ENCODE measurements at regions not wholly inside any gene's neighbourhood (a gene's known extent, or its start where the extent isn't known, plus 50 kb on each side); places are given as distances from the start of the nearest gene placed in this dataset.

- Mint-ChIP-seq H3K27ac (ENCODE audit: unreplicated experiment) (no peak overlapping the region), H3K4me3 (ENCODE audit: unreplicated experiment) (no peak overlapping the region), H3K36me3 (ENCODE audit: unreplicated experiment) (no peaks in the 10 kb centered on the region), H3K27me3 (ENCODE audit: unreplicated experiment) (peaks cover 2% of the 10 kb centered on the region), H3K9me3 (ENCODE audit: unreplicated experiment) (no peaks in the 10 kb centered on the region), H3K4me1 (ENCODE audit: low read depth, unreplicated experiment) (peaks cover 7% of the 10 kb centered on the region)
- DNase-seq: no peak
- TF ChIP-seq CTCF (IDR thresholded peaks at IDR 0.05; ENCODE audit: partially characterized antibody, unreplicated experiment): no peak
These were observed 289.8 kb downstream of the HS3ST3B1 start for GRCh38 chr17:14590459-14591250.

- TF ChIP-seq CTCF (IDR thresholded peaks at IDR 0.05; ENCODE audit: partially characterized antibody, unreplicated experiment): no peak
- Mint-ChIP-seq H3K9me3 (ENCODE audit: unreplicated experiment) (no peaks in the 10 kb centered on the region), H3K27ac (ENCODE audit: unreplicated experiment) (no peak overlapping the region), H3K36me3 (ENCODE audit: unreplicated experiment) (no peaks in the 10 kb centered on the region), H3K4me3 (ENCODE audit: unreplicated experiment) (no peak overlapping the region), H3K27me3 (ENCODE audit: unreplicated experiment) (peaks cover 2% of the 10 kb centered on the region), H3K4me1 (ENCODE audit: low read depth, unreplicated experiment) (peaks cover 18% of the 10 kb centered on the region)
- no peak for DNase-seq
These were observed 284.2 kb downstream of the HS3ST3B1 start for GRCh38 chr17:14585099-14585498.

GRCh38 chr17:14582996-14583395 is 282.1 kb downstream of the HS3ST3B1 start:
- no peak overlapping the region for H3K4me3 Mint-ChIP-seq (ENCODE audit: unreplicated experiment)

GRCh38 chr17:14581186-14581830 is 280.4 kb downstream of the HS3ST3B1 start:
- peak overlapping the region; percentile 47 for H3K4me3 Mint-ChIP-seq (ENCODE audit: unreplicated experiment)
- no peaks in the 10 kb centered on the region for H3K9me3 Mint-ChIP-seq (ENCODE audit: unreplicated experiment)
- DNase-seq: no peak
- H3K4me1 Mint-ChIP-seq (ENCODE audit: low read depth, unreplicated experiment): peaks cover 15% of the 10 kb centered on the region
- H3K27me3 Mint-ChIP-seq (ENCODE audit: unreplicated experiment): peaks cover 2% of the 10 kb centered on the region
- no peak for TF ChIP-seq CTCF (IDR thresholded peaks at IDR 0.05; ENCODE audit: partially characterized antibody, unreplicated experiment)
- H3K27ac Mint-ChIP-seq (ENCODE audit: unreplicated experiment): peak overlapping the region; percentile 16
- H3K36me3 Mint-ChIP-seq (ENCODE audit: unreplicated experiment): no peaks in the 10 kb centered on the region

More at GRCh38 chr17:14582996-14583395, 282.1 kb downstream of the HS3ST3B1 start:
- Mint-ChIP-seq H3K36me3 (ENCODE audit: unreplicated experiment) (no peaks in the 10 kb centered on the region), H3K27ac (ENCODE audit: unreplicated experiment) (no peak overlapping the region), H3K27me3 (ENCODE audit: unreplicated experiment) (peaks cover 2% of the 10 kb centered on the region), H3K4me1 (ENCODE audit: low read depth, unreplicated experiment) (peaks cover 15% of the 10 kb centered on the region), H3K9me3 (ENCODE audit: unreplicated experiment) (no peaks in the 10 kb centered on the region)
- DNase-seq: no peak
- TF ChIP-seq CTCF (IDR thresholded peaks at IDR 0.05; ENCODE audit: partially characterized antibody, unreplicated experiment): no peak

GRCh38 chr17:14580499-14580898 is 279.6 kb downstream of the HS3ST3B1 start:
- peaks cover 6% of the 10 kb centered on the region for H3K27me3 Mint-ChIP-seq (ENCODE audit: unreplicated experiment)
- no peak for TF ChIP-seq CTCF (IDR thresholded peaks at IDR 0.05; ENCODE audit: partially characterized antibody, unreplicated experiment)

More at GRCh38 chr17:14580499-14580898, 279.6 kb downstream of the HS3ST3B1 start:
- Mint-ChIP-seq H3K27ac (ENCODE audit: unreplicated experiment) (no peak overlapping the region), H3K4me3 (ENCODE audit: unreplicated experiment) (no peak overlapping the region), H3K9me3 (ENCODE audit: unreplicated experiment) (no peaks in the 10 kb centered on the region), H3K4me1 (ENCODE audit: low read depth, unreplicated experiment) (peaks cover 11% of the 10 kb centered on the region), H3K36me3 (ENCODE audit: unreplicated experiment) (no peaks in the 10 kb centered on the region)
- no peak for DNase-seq

All from glutamatergic neuron (in vitro differentiated cells).